IMR-90 (cell line): ENCODE measurements at regions not wholly inside any gene's neighbourhood (a gene's known extent, or its start where the extent isn't known, plus 50 kb on each side); places are given as distances from the start of the nearest gene placed in this dataset.
"Not testable (repeated sequence)": the region's sequence is repeated elsewhere in the genome, so short reads cannot be mapped to it uniquely, and the experiment has no call there.

Source experiments
- ATAC-seq: fragments of 200-7000 bp; cut with Tn5 transposase; 2 replicates; pipeline ENCODE4 v1.9.1; 2020; ENCODE audit warnings: low read depth, mild to moderate bottlenecking, moderate library complexity
- BruUV-seq: library from RNA; stranded (reverse); fragments of 400-500 nt; replicated peaks from 2 replicates; lab custom pipeline; 2021; lab: Mats Ljungman, UMichigan
- CTCF ChIA-PET: fragments of 300-600 bp; formaldehyde crosslinking; extraction: SDS; loops from one replicate; lab custom pipeline; 2021; ENCODE audit warnings: antibody characterized with exemption; lab: Yijun Ruan, JAX
- POLR2A ChIA-PET: fragments of 300-600 bp; sonication (Branson Sonifier 250); formaldehyde crosslinking; loops from one replicate; lab custom pipeline; 2022; ENCODE audit warnings: antibody characterized with exemption; ENCODE audit not compliant: unreplicated experiment; lab: Charles Lee
- DNase-seq: peaks from one replicate; pipeline ENCODE4 v3.0.0; 2013
- H2AFZ ChIP-seq: replicated peaks from 2 replicates; pipeline ENCODE3; 2013; ENCODE audit warnings: low read length, mild to moderate bottlenecking; ENCODE audit not compliant: poor library complexity
- H2AK5ac ChIP-seq: 2 replicates; pipeline ENCODE4 v1.6.1; 2013; ENCODE audit warnings: low read depth, low read length, inconsistent platforms
- H2AK9ac ChIP-seq: replicated peaks from 2 replicates; pipeline ENCODE3; 2013; ENCODE audit warnings: mild to moderate bottlenecking, low read depth, low read length, moderate library complexity; ENCODE audit not compliant: poor library complexity
- H2BK120ac ChIP-seq: 2 replicates; pipeline ENCODE4 v1.6.1; 2013; ENCODE audit warnings: low read depth, low read length, inconsistent platforms
- H2BK15ac ChIP-seq: 3 replicates; pipeline ENCODE4 v1.6.1; 2013; ENCODE audit warnings: low read depth, low read length, inconsistent platforms
- H2BK20ac ChIP-seq: 2 replicates; pipeline ENCODE4 v1.6.1; 2013; ENCODE audit warnings: low read depth, mild to moderate bottlenecking, inconsistent platforms, low read length, moderate library complexity
- H2BK5ac ChIP-seq: 2 replicates; pipeline ENCODE4 v1.6.1; 2013; ENCODE audit warnings: mild to moderate bottlenecking, low read depth, low read length, inconsistent platforms; ENCODE audit not compliant: poor library complexity, severe bottlenecking
- H3K14ac ChIP-seq: replicated peaks from 2 replicates; pipeline ENCODE4 v1.6.1; 2013; ENCODE audit warnings: low read depth, low read length, inconsistent platforms
- H3K18ac ChIP-seq: 2 replicates; pipeline ENCODE4 v1.6.1; 2013; ENCODE audit warnings: low read depth, low read length, control low read depth
- H3K23ac ChIP-seq: 2 replicates; pipeline ENCODE4 v1.6.1; 2013; ENCODE audit warnings: low read depth, low read length, inconsistent platforms
- H3K27ac ChIP-seq: 2 replicates; pipeline ENCODE4 v1.5.1; 2013; ENCODE audit warnings: mild to moderate bottlenecking, control low read depth, low read length; ENCODE audit not compliant: insufficient read depth
- H3K27me3 ChIP-seq: 2 replicates; pipeline ENCODE4 v1.6.1; 2013; ENCODE audit warnings: low read length; ENCODE audit not compliant: control insufficient read depth, insufficient read depth
- H3K36me3 ChIP-seq: 2 replicates; pipeline ENCODE4 v1.6.1; 2013; ENCODE audit warnings: low read length, mixed read lengths; ENCODE audit not compliant: control insufficient read depth, insufficient read depth
- H3K4ac ChIP-seq: 2 replicates; pipeline ENCODE4 v1.6.1; 2013; ENCODE audit warnings: low read depth, low read length, inconsistent platforms
- H3K4me1 ChIP-seq: 2 replicates; pipeline ENCODE4 v1.6.1; 2013; ENCODE audit warnings: low read length, mixed read lengths; ENCODE audit not compliant: control insufficient read depth, insufficient read depth
- H3K4me2 ChIP-seq: 2 replicates; pipeline ENCODE4 v1.6.1; 2013; ENCODE audit warnings: low read depth, mild to moderate bottlenecking, control low read depth, low read length, moderate library complexity
- H3K4me3 ChIP-seq: 2 replicates; pipeline ENCODE4 v1.5.1; 2013; ENCODE audit warnings: low read depth, mild to moderate bottlenecking, control low read depth, low read length, moderate library complexity; ENCODE audit not compliant: insufficient read depth
- H3K56ac ChIP-seq: 2 replicates; pipeline ENCODE4 v1.6.1; 2013; ENCODE audit warnings: low read length, inconsistent platforms; ENCODE audit not compliant: insufficient read depth; ENCODE audit errors: extremely low read depth
- H3K79me1 ChIP-seq, 2 experiments: 2 replicates each; pipeline ENCODE4 v1.6.1; 2013; ENCODE audit warnings: low read length in 2 of 2, inconsistent platforms in 1 of 2, low read depth in 1 of 2
- H3K9ac ChIP-seq: 2 replicates; pipeline ENCODE4 v1.6.1; 2013; ENCODE audit warnings: low read depth, low read length, control low read depth
- H3K9me1 ChIP-seq: 2 replicates; pipeline ENCODE4 v1.6.1; 2013; ENCODE audit warnings: low read length, inconsistent platforms; ENCODE audit not compliant: insufficient read depth
- H3K9me3 ChIP-seq: 2 replicates; pipeline ENCODE4 v1.6.1; 2013; ENCODE audit warnings: low read length; ENCODE audit not compliant: control insufficient read depth, insufficient read depth
- H4K20me1 ChIP-seq: 2 replicates; pipeline ENCODE4 v1.6.1; 2013; ENCODE audit warnings: low read length, inconsistent platforms; ENCODE audit not compliant: insufficient read depth
- H4K5ac ChIP-seq: 2 replicates; pipeline ENCODE4 v1.6.1; 2013; ENCODE audit warnings: mild to moderate bottlenecking, low read depth, low read length, control low read depth
- H4K8ac ChIP-seq, 2 experiments: 2 replicates each; pipeline ENCODE4 v1.6.1; 2013; ENCODE audit warnings: low read depth in 2 of 2, low read length in 2 of 2, control low read depth in 1 of 2, inconsistent platforms in 1 of 2
- H4K91ac ChIP-seq: 2 replicates; pipeline ENCODE4 v1.6.1; 2013; ENCODE audit warnings: low read depth, low read length, inconsistent platforms; ENCODE audit not compliant: insufficient read depth
- WGBS, 2 experiments: methylation state at CpG; one replicate each; pipeline versions ENCODE4 v1.1.5 to v1.1.7; 2013; ENCODE audit warnings: missing lambda C conversion rate in 2 of 2; ENCODE audit not compliant: insufficient read length in 1 of 2; ENCODE audit errors: extremely low coverage in 2 of 2; 5-methylcytosine and 5-hydroxymethylcytosine counted together
- dilution Hi-C: fragments of 300-500 bp; cut with HindIII; formaldehyde crosslinking; loops from one replicate; pipeline ENCODE4 v1.14.3; 2018; ENCODE audit warnings: low sequenced_read_pairs; ENCODE audit not compliant: unreplicated experiment
- in situ Hi-C: fragments of 300-500 bp; cut with MboI; formaldehyde crosslinking; loops from 3 replicates; pipeline ENCODE4 v1.14.3; 2019; ENCODE audit warnings: low sequenced_read_pairs, inconsistent platforms, mixed read lengths
- intact Hi-C: fragments of 100-400 bp; cut with micrococcal nuclease; formaldehyde crosslinking; loops from 2 replicates; pipeline ENCODE4 v1.10.0; 2022

DNA sequence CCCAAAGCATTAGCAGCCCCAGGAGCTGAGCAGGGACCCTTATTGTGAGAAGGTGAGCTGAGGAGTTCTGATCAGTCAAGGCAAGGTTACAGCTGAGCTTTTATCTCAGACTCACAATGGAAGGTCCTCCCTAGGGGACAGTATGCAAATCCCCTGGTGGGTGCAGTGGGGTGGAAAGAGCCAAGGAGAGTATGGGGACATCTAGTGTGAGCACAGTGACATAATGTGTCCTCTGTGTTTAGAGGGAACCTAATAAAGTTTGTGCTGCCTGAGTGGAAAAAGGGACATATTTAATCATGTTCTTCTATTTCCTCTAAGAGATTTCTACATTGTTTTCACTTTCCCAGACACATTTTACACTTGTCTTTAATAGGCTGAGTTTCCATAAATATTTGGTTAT is 438.0 kb downstream of the RPIA start:
- H3K9me3 ChIP-seq, H3K14ac ChIP-seq, H4K8ac ChIP-seq, H3K56ac ChIP-seq, H3K36me3 ChIP-seq, H2BK20ac ChIP-seq, ATAC-seq, H3K23ac ChIP-seq, dilution Hi-C loops, DNase-seq, H2AK5ac ChIP-seq, H3K27me3 ChIP-seq, H3K79me1 ChIP-seq, H4K5ac ChIP-seq, POLR2A ChIA-PET, H3K4me1 ChIP-seq, H4K20me1 ChIP-seq, CTCF ChIA-PET, H3K4ac ChIP-seq, H3K27ac ChIP-seq, H3K4me2 ChIP-seq, H4K91ac ChIP-seq, H3K4me3 ChIP-seq, H2BK15ac ChIP-seq, H3K9ac ChIP-seq, H3K18ac ChIP-seq, BruUV-seq, intact Hi-C loops, H2BK120ac ChIP-seq, H2AK9ac ChIP-seq, in situ Hi-C loops, H3K9me1 ChIP-seq, H2AFZ ChIP-seq, H2BK5ac ChIP-seq: not testable (repeated sequence)

DNA sequence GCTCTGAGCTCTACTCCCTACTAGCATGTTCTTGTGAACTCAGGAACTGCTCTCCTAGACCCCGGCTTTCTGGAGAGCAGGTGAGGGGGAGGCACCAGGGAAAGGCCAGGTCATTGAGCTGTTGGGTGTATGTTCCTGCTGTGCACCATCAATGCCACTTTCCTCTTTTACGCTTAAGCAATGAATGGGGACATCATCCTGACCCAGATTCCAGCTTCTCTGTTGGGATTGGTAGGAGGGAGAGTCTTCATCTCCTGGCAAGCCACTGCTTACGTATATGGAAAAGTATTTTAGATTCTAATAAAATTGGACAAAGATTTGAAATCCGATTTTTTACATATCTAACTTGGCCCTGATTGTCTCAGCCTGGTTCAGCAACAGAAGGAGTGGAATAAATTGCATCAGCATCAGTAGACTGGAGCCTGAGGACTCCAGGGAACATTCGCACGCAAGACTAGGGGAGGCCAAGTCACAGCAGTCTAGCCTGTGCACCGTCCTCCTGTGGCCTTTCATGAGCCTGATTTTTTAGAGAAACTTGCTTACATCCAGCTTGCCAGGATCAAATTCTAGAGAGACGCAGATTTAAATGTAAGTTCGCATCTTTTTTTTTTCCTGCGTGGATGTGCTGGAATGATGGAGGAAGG is 439.3 kb downstream of the RPIA start:
- H4K5ac ChIP-seq, DNase-seq, H4K20me1 ChIP-seq, H3K4ac ChIP-seq, H2AK9ac ChIP-seq, H3K36me3 ChIP-seq, dilution Hi-C loops, in situ Hi-C loops, H2AK5ac ChIP-seq, H4K8ac ChIP-seq, BruUV-seq, CTCF ChIA-PET, H2BK20ac ChIP-seq, H3K18ac ChIP-seq, H3K9me3 ChIP-seq, H2BK15ac ChIP-seq, H3K4me1 ChIP-seq, H3K9ac ChIP-seq, H3K27ac ChIP-seq, intact Hi-C loops, H4K91ac ChIP-seq, H3K4me2 ChIP-seq, H3K4me3 ChIP-seq, H3K23ac ChIP-seq, POLR2A ChIA-PET, H3K27me3 ChIP-seq, H3K79me1 ChIP-seq, H2BK5ac ChIP-seq, H3K14ac ChIP-seq, H3K9me1 ChIP-seq, ATAC-seq, H2AFZ ChIP-seq, H3K56ac ChIP-seq, H2BK120ac ChIP-seq: not testable (repeated sequence)
- WGBS, 2 experiments, result no CpG with 5 or more reads among the region's 10 CpGs
